OCI-M2 (cell line): ENCODE measurements at regions not wholly inside any gene's neighbourhood (a gene's known extent, or its start where the extent isn't known, plus 50 kb on each side); places are given as distances from the start of the nearest gene placed in this dataset.

Experiments used
- DNase-seq: peaks from one replicate; lab custom pipeline; 2025; ENCODE audit not compliant: unreplicated experiment; lab: John Stamatoyannopoulos, UW

GRCh38 chr15:35723852-35724251 is 177.9 kb upstream of the DPH6 start:
- no peak for DNase-seq

- DNase-seq, result no peak
Measured at GRCh38 chr15:35724626-35725025, 178.7 kb upstream of the DPH6 start.

- no peak for DNase-seq
Measured at GRCh38 chr15:35725353-35725752, 179.4 kb upstream of the DPH6 start.

- DNase-seq, result no peak
Measured at GRCh38 chr15:35727627-35728026, 181.7 kb upstream of the DPH6 start.

- DNase-seq, result no peak
Measured at GRCh38 chr15:35728219-35728940, 182.4 kb upstream of the DPH6 start.

- DNase-seq, result no peak
Measured at GRCh38 chr15:35736150-35736549, 190.2 kb upstream of the DPH6 start.

GRCh38 chr15:35737441-35737840 is 191.5 kb upstream of the DPH6 start:
- no peak for DNase-seq

GRCh38 chr15:35738370-35738769 is 192.4 kb upstream of the DPH6 start:
- DNase-seq, result no peak

- no peak for DNase-seq
Measured at GRCh38 chr15:35740761-35741160, 194.8 kb upstream of the DPH6 start.

- DNase-seq, result no peak
Measured at GRCh38 chr15:35741395-35741794, 195.4 kb upstream of the DPH6 start.

- no peak for DNase-seq
Measured at GRCh38 chr15:35741881-35742280, 195.9 kb upstream of the DPH6 start.

GRCh38 chr15:35743321-35743720 is 197.4 kb upstream of the DPH6 start:
- DNase-seq, result no peak

- DNase-seq, result no peak
Measured at GRCh38 chr15:35746121-35746520, 200.2 kb upstream of the DPH6 start.

GRCh38 chr15:35748105-35748504 is 202.1 kb upstream of the DPH6 start:
- DNase-seq, result no peak

GRCh38 chr15:35750051-35750450 is 204.1 kb upstream of the DPH6 start:
- no peak for DNase-seq

- DNase-seq, result peak; percentile 11
Measured at GRCh38 chr15:35751413-35752133, 205.6 kb upstream of the DPH6 start.

- DNase-seq, result no peak
Measured at GRCh38 chr15:35752134-35752466, 206.1 kb upstream of the DPH6 start.

- DNase-seq, result no peak
Measured at GRCh38 chr15:35753486-35753885, 207.5 kb upstream of the DPH6 start.

GRCh38 chr15:35755237-35755802 is 209.4 kb upstream of the DPH6 start:
- no peak for DNase-seq

GRCh38 chr15:35756623-35757022 is 210.7 kb upstream of the DPH6 start:
- no peak for DNase-seq

GRCh38 chr15:35757361-35757760 is 211.4 kb upstream of the DPH6 start:
- DNase-seq, result no peak

GRCh38 chr15:35757765-35758164 is 211.8 kb upstream of the DPH6 start:
- no peak for DNase-seq
